ENCODE measurements at regions not wholly inside any gene's neighbourhood (a gene's known extent, or its start where the extent isn't known, plus 50 kb on each side); places are given as distances from the start of the nearest gene placed in this dataset.
"Not testable (repeated sequence)": the region's sequence is repeated elsewhere in the genome, so short reads cannot be mapped to it uniquely, and the experiment has no call there.

GRCh38 chr5:68821056-68821455, 272.8 kb upstream of the SLC30A5 start:
- DNase-seq = no peak

GRCh38 chr5:68822796-68823195, 271.0 kb upstream of the SLC30A5 start:
- no peak for DNase-seq

- DNase-seq = no peak
Observed at GRCh38 chr5:68823301-68823700, 270.5 kb upstream of the SLC30A5 start.

GRCh38 chr5:68830377-68830898, 263.4 kb upstream of the SLC30A5 start:
- no peak for DNase-seq

- DNase-seq = no peak
Observed at GRCh38 chr5:68834491-68834981, 259.3 kb upstream of the SLC30A5 start.

GRCh38 chr5:68838157-68838718, 255.6 kb upstream of the SLC30A5 start:
- DNase-seq = no peak

- no peak for DNase-seq
Observed at GRCh38 chr5:68839019-68839552, 254.7 kb upstream of the SLC30A5 start.

- no peak for DNase-seq
Observed at GRCh38 chr5:68843624-68844364, 250.0 kb upstream of the SLC30A5 start.

GRCh38 chr5:68845131-68845530, 248.7 kb upstream of the SLC30A5 start:
- no peak for DNase-seq

- DNase-seq = no peak
Observed at GRCh38 chr5:68846828-68847227, 247.0 kb upstream of the SLC30A5 start.

- DNase-seq = no peak
Observed at GRCh38 chr5:68848091-68848490, 245.7 kb upstream of the SLC30A5 start.

GRCh38 chr5:68849103-68849502, 244.7 kb upstream of the SLC30A5 start:
- DNase-seq = no peak

GRCh38 chr5:68849906-68850305, 243.9 kb upstream of the SLC30A5 start:
- no peak for DNase-seq

- no peak for DNase-seq
Observed at GRCh38 chr5:68861099-68861498, 232.7 kb upstream of the SLC30A5 start.

- DNase-seq = no peak
Observed at GRCh38 chr5:68862560-68862959, 231.3 kb upstream of the SLC30A5 start.

- not testable (repeated sequence) for DNase-seq
Observed at GRCh38 chr5:68865192-68865591, 228.6 kb upstream of the SLC30A5 start.

GRCh38 chr5:68872088-68872839, 221.6 kb upstream of the SLC30A5 start:
- no peak for DNase-seq

GRCh38 chr5:68873198-68873597, 220.6 kb upstream of the SLC30A5 start:
- DNase-seq = no peak

- no peak for DNase-seq
Observed at GRCh38 chr5:68875351-68875750, 218.5 kb upstream of the SLC30A5 start.

- no peak for DNase-seq
Observed at GRCh38 chr5:68883436-68883835, 210.4 kb upstream of the SLC30A5 start.

- no peak for DNase-seq
Observed at GRCh38 chr5:68884144-68884754, 209.6 kb upstream of the SLC30A5 start.

- DNase-seq = no peak
Observed at GRCh38 chr5:68884883-68885282, 208.9 kb upstream of the SLC30A5 start.

GRCh38 chr5:68886814-68887213, 207.0 kb upstream of the SLC30A5 start:
- no peak for DNase-seq

Measured in cerebellar nuclear complex (tissue), 1 donor.